Right cardiac atrium (tissue), 5 donors: ENCODE measurements at regions not wholly inside any gene's neighbourhood (a gene's known extent, or its start where the extent isn't known, plus 50 kb on each side); places are given as distances from the start of the nearest gene placed in this dataset.

Source experiments
- ATAC-seq, 2 donors: fragments of 200-7000 bp; cut with Tn5 transposase; one replicate each; pipeline versions ENCODE4 v1.8.0 to v1.9.1; 2020; ENCODE audit warnings: moderate library complexity in 2 of 2, mild to moderate bottlenecking in 1 of 2
- DNase-seq, 3 donors: peaks; one replicate each; pipeline ENCODE4 v3.0.0-alpha.2; 2020
- H3K27ac ChIP-seq: one replicate; pipeline ENCODE4 v1.5.1; 2013; ENCODE audit warnings: mild to moderate bottlenecking, low read length, control low read depth, moderate library complexity
- H3K27me3 ChIP-seq: one replicate; pipeline ENCODE4 v1.6.1; 2013; ENCODE audit not compliant: control insufficient read depth, insufficient read depth
- H3K4me1 ChIP-seq: one replicate; pipeline ENCODE4 v1.6.1; 2013; ENCODE audit warnings: low read length; ENCODE audit not compliant: control insufficient read depth, insufficient read depth
- H3K4me3 ChIP-seq: one replicate; pipeline ENCODE4 v1.5.1; 2013; ENCODE audit warnings: low read length, control low read depth
- H3K9me3 ChIP-seq: one replicate; pipeline ENCODE4 v1.6.1; 2013; ENCODE audit warnings: low read length; ENCODE audit not compliant: control insufficient read depth
- WGBS: extraction: QIAGEN DNeasy Blood & Tissue Kit; methylation state at CpG from one replicate; pipeline ENCODE4 v1.1.7; 2013; 5-methylcytosine and 5-hydroxymethylcytosine counted together
- intact Hi-C, 4 donors: fragments of 100-400 bp; cut with DNase I; formaldehyde crosslinking; loops; one replicate each; pipeline versions ENCODE4 v1.11.0 to v1.14.0; 2022 to 2023
- donor health status: healthy with polysubstance abuse.
- donor health status: DM: no; HTN: yes; CAD: no.
- donor health status: DM: no; HTN: no; CAD: no.
- donor health status: DM: no; HTN: yes; CAD: no; lungs with severe emphysema.
- donor health status: DM: yes; HTN: yes; CAD: no.

GRCh38 chr3:117927825-117928224, 1106.8 kb downstream of the IGSF11 start:
- no peak for ATAC-seq
- WGBS: 75% methylated on average over 1 of the region's 1 CpG
- H3K4me3 ChIP-seq: no peak overlapping the region

GRCh38 chr3:117928836-117929235, 1105.8 kb downstream of the IGSF11 start:
- no peaks in the 10 kb centered on the region for H3K4me1 ChIP-seq
- ATAC-seq (no peak), DNase-seq (no peak)
- no peaks in the 10 kb centered on the region for H3K27me3 ChIP-seq
- intact Hi-C loops: no loop called here
- H3K4me3 ChIP-seq: no peak overlapping the region
- H3K9me3 ChIP-seq: no peaks in the 10 kb centered on the region
- no peak overlapping the region for H3K27ac ChIP-seq

More at GRCh38 chr3:117927825-117928224, 1106.8 kb downstream of the IGSF11 start:
- no peak overlapping the region for H3K27ac ChIP-seq
- DNase-seq: no peak
- H3K27me3 ChIP-seq: no peaks in the 10 kb centered on the region
- intact Hi-C loops: no loop called here
- H3K9me3 ChIP-seq: no peaks in the 10 kb centered on the region
- H3K4me1 ChIP-seq: no peaks in the 10 kb centered on the region

- Histone ChIP-seq H3K27ac (no peak overlapping the region), H3K9me3 (no peaks in the 10 kb centered on the region), H3K27me3 (no peaks in the 10 kb centered on the region), H3K4me3 (no peak overlapping the region), H3K4me1 (no peaks in the 10 kb centered on the region)
- DNase-seq (no peak), ATAC-seq (no peak)
- intact Hi-C loops: no loop called here
Observed at GRCh38 chr3:117932441-117932840, 1102.2 kb downstream of the IGSF11 start.

GRCh38 chr3:117936159-117936558, 1098.5 kb downstream of the IGSF11 start:
- ATAC-seq (no peak), DNase-seq (no peak)
- intact Hi-C loops: no loop called here
- H3K27ac ChIP-seq: no peak overlapping the region
- H3K9me3 ChIP-seq: no peaks in the 10 kb centered on the region
- H3K27me3 ChIP-seq: no peaks in the 10 kb centered on the region
- H3K4me3 ChIP-seq: no peak overlapping the region
- no peaks in the 10 kb centered on the region for H3K4me1 ChIP-seq
- 93% methylated on average over 4 of the region's 4 CpGs for WGBS

- H3K4me3 ChIP-seq: no peak overlapping the region
- DNase-seq (no peak), ATAC-seq (no peak)
- H3K4me1 ChIP-seq: no peaks in the 10 kb centered on the region
- H3K27me3 ChIP-seq: no peaks in the 10 kb centered on the region
- intact Hi-C loops: no loop called here
- no peaks in the 10 kb centered on the region for H3K9me3 ChIP-seq
- WGBS: 72% methylated on average over 2 of the region's 2 CpGs
- no peak overlapping the region for H3K27ac ChIP-seq
Observed at GRCh38 chr3:117938974-117939373, 1095.7 kb downstream of the IGSF11 start.

- Histone ChIP-seq H3K4me3 (no peak overlapping the region), H3K27ac (no peak overlapping the region), H3K9me3 (no peaks in the 10 kb centered on the region), H3K4me1 (no peaks in the 10 kb centered on the region), H3K27me3 (no peaks in the 10 kb centered on the region)
- ATAC-seq (no peak), DNase-seq (no peak)
- intact Hi-C loops: no loop called here
- WGBS: 92% methylated on average over 1 of the region's 1 CpG
Observed at GRCh38 chr3:117939425-117940027, 1095.1 kb downstream of the IGSF11 start.

GRCh38 chr3:117941015-117941414, 1093.6 kb downstream of the IGSF11 start:
- intact Hi-C loops: no loop called here
- Histone ChIP-seq H3K4me3 (no peak overlapping the region), H3K27me3 (no peaks in the 10 kb centered on the region), H3K9me3 (no peaks in the 10 kb centered on the region), H3K27ac (no peak overlapping the region), H3K4me1 (no peaks in the 10 kb centered on the region)
- DNase-seq (no peak), ATAC-seq (no peak)

- Histone ChIP-seq H3K27me3 (no peaks in the 10 kb centered on the region), H3K9me3 (no peaks in the 10 kb centered on the region), H3K27ac (no peak overlapping the region), H3K4me1 (no peaks in the 10 kb centered on the region), H3K4me3 (no peak overlapping the region)
- DNase-seq (no peak), ATAC-seq (no peak)
- intact Hi-C loops: no loop called here
- WGBS: 83% methylated on average over 4 of the region's 4 CpGs
Observed at GRCh38 chr3:117941756-117942155, 1092.9 kb downstream of the IGSF11 start.

- 66% methylated on average over 1 of the region's 1 CpG for WGBS
- ATAC-seq (no peak), DNase-seq (no peak)
- H3K4me1 ChIP-seq: no peaks in the 10 kb centered on the region
- no peaks in the 10 kb centered on the region for H3K27me3 ChIP-seq
- no peaks in the 10 kb centered on the region for H3K9me3 ChIP-seq
- H3K27ac ChIP-seq: no peak overlapping the region
- H3K4me3 ChIP-seq: no peak overlapping the region
- intact Hi-C loops: no loop called here
Observed at GRCh38 chr3:117954131-117954530, 1080.5 kb downstream of the IGSF11 start.

DNA sequence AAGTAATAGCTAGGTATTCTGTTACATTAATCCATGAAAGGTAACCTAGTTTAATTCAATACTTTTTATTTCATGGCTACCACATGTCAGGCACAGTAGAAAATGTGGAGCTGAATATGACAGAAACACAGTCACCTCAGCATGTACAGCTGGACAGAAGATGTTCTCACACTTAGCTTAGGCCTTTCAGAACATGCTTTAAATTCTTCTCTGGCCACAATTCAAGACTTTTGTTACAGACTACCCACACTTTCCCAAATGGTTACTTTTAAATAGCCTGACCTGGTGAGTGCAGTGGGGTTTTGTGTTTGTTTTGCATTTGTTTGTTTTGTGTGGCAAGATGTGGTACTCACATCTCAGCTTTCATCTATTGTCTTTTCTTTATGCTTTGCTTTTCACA, 1079.5 kb downstream of the IGSF11 start:
- Histone ChIP-seq H3K27ac (no peak overlapping the region), H3K4me3 (no peak overlapping the region), H3K4me1 (no peaks in the 10 kb centered on the region), H3K9me3 (no peaks in the 10 kb centered on the region), H3K27me3 (no peaks in the 10 kb centered on the region)
- ATAC-seq: no peak
- intact Hi-C loops: no loop called here
- no peak for DNase-seq

GRCh38 chr3:117958027-117958426, 1076.6 kb downstream of the IGSF11 start:
- Histone ChIP-seq H3K4me1 (no peaks in the 10 kb centered on the region), H3K27me3 (no peaks in the 10 kb centered on the region), H3K4me3 (no peak overlapping the region), H3K27ac (no peak overlapping the region), H3K9me3 (no peaks in the 10 kb centered on the region)
- DNase-seq (no peak), ATAC-seq (no peak)
- intact Hi-C loops: no loop called here
- WGBS: 77% methylated on average over 2 of the region's 2 CpGs

- Histone ChIP-seq H3K4me1 (no peaks in the 10 kb centered on the region), H3K27me3 (no peaks in the 10 kb centered on the region), H3K4me3 (no peak overlapping the region), H3K27ac (no peak overlapping the region), H3K9me3 (no peaks in the 10 kb centered on the region)
- DNase-seq (no peak), ATAC-seq (no peak)
- intact Hi-C loops: no loop called here
- WGBS: 59% methylated on average over 2 of the region's 2 CpGs
Observed at GRCh38 chr3:117962750-117963149, 1071.9 kb downstream of the IGSF11 start.
